Hematopoietic multipotent progenitor cell treated with erythropoietin and hydrocortisone succinate and interleukin-3 and kit ligand, for 6 days (in vitro differentiated cells): ENCODE measurements at regions not wholly inside any gene's neighbourhood (a gene's known extent, or its start where the extent isn't known, plus 50 kb on each side); places are given as distances from the start of the nearest gene placed in this dataset.
A peak's percentile ranks its signal among the peaks of the same experiment; 100 is the strongest.

Experiments used
- DNase-seq: peaks from one replicate; pipeline ENCODE4 v3.0.0-alpha.2; 2015

GRCh38 chr1:87894062-87894461, 565.4 kb downstream of the LMO4 start:
- no peak for DNase-seq

- no peak for DNase-seq
Measured at GRCh38 chr1:87897481-87897880, 568.8 kb downstream of the LMO4 start.

- DNase-seq = no peak
Measured at GRCh38 chr1:87898431-87898830, 569.8 kb downstream of the LMO4 start.

- no peak for DNase-seq
Measured at GRCh38 chr1:87899017-87899416, 570.3 kb downstream of the LMO4 start.

GRCh38 chr1:87899746-87900145, 571.1 kb downstream of the LMO4 start:
- DNase-seq = no peak

- DNase-seq = peak; percentile 78
Measured at GRCh38 chr1:87902830-87903229, 574.1 kb downstream of the LMO4 start.

- no peak for DNase-seq
Measured at GRCh38 chr1:87903242-87903641, 574.6 kb downstream of the LMO4 start.

GRCh38 chr1:87904651-87905050, 576.0 kb downstream of the LMO4 start:
- no peak for DNase-seq

- no peak for DNase-seq
Measured at GRCh38 chr1:87905651-87906050, 577.0 kb downstream of the LMO4 start.

GRCh38 chr1:87906078-87906477, 577.4 kb downstream of the LMO4 start:
- DNase-seq = no peak

GRCh38 chr1:87913361-87913760, 584.7 kb downstream of the LMO4 start:
- no peak for DNase-seq

- DNase-seq = no peak
Measured at GRCh38 chr1:87914396-87914795, 585.7 kb downstream of the LMO4 start.

- no peak for DNase-seq
Measured at GRCh38 chr1:87915771-87916170, 587.1 kb downstream of the LMO4 start.

GRCh38 chr1:87916965-87917364, 588.3 kb downstream of the LMO4 start:
- no peak for DNase-seq

- DNase-seq = no peak
Measured at GRCh38 chr1:87918398-87918797, 589.7 kb downstream of the LMO4 start.

GRCh38 chr1:87922885-87923284, 594.2 kb downstream of the LMO4 start:
- DNase-seq = no peak

GRCh38 chr1:87926131-87926830, 597.6 kb downstream of the LMO4 start:
- no peak for DNase-seq

- DNase-seq = no peak
Measured at GRCh38 chr1:87926921-87927320, 598.2 kb downstream of the LMO4 start.

- no peak for DNase-seq
Measured at GRCh38 chr1:87927391-87928280, 599.0 kb downstream of the LMO4 start.

- no peak for DNase-seq
Measured at GRCh38 chr1:87928623-87929022, 599.9 kb downstream of the LMO4 start.

- DNase-seq = no peak
Measured at GRCh38 chr1:87929906-87930305, 601.2 kb downstream of the LMO4 start.

GRCh38 chr1:87930796-87931195, 602.1 kb downstream of the LMO4 start:
- DNase-seq = no peak

GRCh38 chr1:87933171-87933570, 604.5 kb downstream of the LMO4 start:
- no peak for DNase-seq

GRCh38 chr1:87935130-87935529, 606.5 kb downstream of the LMO4 start:
- no peak for DNase-seq
